HL-60 (cell line): ENCODE measurements at regions not wholly inside any gene's neighbourhood (a gene's known extent, or its start where the extent isn't known, plus 50 kb on each side); places are given as distances from the start of the nearest gene placed in this dataset.

Source experiments
- DNase-seq, 2 experiments: peaks; one replicate each; pipeline ENCODE4 v3.0.0-alpha.2; 2010 to 2020; ENCODE audit warnings: low read depth in 1 of 2, low spot score in 1 of 2
- H3K27ac ChIP-seq: fragments of 250-450 bp; sonication (Bioruptor Pico); replicated peaks from 2 replicates; pipeline ENCODE4 v1.5.1; 2020; ENCODE audit warnings: mild to moderate bottlenecking, moderate library complexity
- H3K27me3 ChIP-seq: fragments of 250-450 bp; sonication (Bioruptor Pico); 2 replicates; pipeline ENCODE4 v1.5.1; 2021; ENCODE audit warnings: mild to moderate bottlenecking, moderate library complexity; ENCODE audit not compliant: insufficient read depth, poor library complexity, severe bottlenecking
- H3K4me3 ChIP-seq: replicated peaks from 2 replicates; pipeline ENCODE4 v1.5.1; 2011; ENCODE audit warnings: mild to moderate bottlenecking, control low read depth, low read length; ENCODE audit not compliant: insufficient read depth
- GABPA ChIP-seq: IDR thresholded peaks from 2 replicates; pipeline ENCODE4 v1.6.1; 2012; ENCODE audit warnings: low read depth
- POLR2AphosphoS5 ChIP-seq: IDR thresholded peaks from 2 replicates; pipeline ENCODE4 v1.6.1; 2012; ENCODE audit warnings: low read depth
- SPI1 ChIP-seq: IDR thresholded peaks from 2 replicates; pipeline ENCODE4 v1.6.1; 2012; ENCODE audit warnings: low read depth, mild to moderate bottlenecking, borderline replicate concordance
- TF ChIP-seq, protein P1 (sequence below): IDR thresholded peaks from one replicate; pipeline ENCODE4 v1.5.1; 2011; ENCODE audit warnings: low read length, control low read depth, inconsistent platforms; ENCODE audit not compliant: insufficient read depth
- TF ChIP-seq, protein P2 (sequence below): IDR thresholded peaks from 2 replicates; pipeline ENCODE4 v1.6.1; 2012; ENCODE audit warnings: low read depth; ENCODE audit not compliant: insufficient replicate concordance

DNA sequence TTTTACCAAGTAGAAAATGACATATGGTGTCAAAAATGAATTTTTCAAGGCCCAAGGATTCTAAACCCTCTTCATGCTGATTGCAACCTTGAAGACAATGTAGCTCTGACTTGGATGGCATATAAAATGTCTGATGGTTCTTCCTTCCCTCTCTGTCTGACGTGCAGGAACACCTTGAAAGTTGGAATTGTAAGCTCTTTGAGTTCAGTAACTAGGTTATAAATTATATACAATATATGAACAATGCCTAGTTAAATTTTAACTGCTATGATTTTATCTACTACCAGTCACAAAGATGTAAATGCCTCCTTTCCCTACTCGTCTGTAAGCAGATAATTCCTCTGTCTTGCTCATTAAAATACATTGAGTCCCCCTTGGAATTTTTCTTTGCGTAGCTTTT is 89.5 kb upstream of the TMEM17 start:
- Histone ChIP-seq H3K4me3 (no peak overlapping the region), H3K27ac (no peak overlapping the region), H3K27me3 (no peaks in the 10 kb centered on the region)
- DNase-seq = no peak
- TF ChIP-seq, protein P1, sequence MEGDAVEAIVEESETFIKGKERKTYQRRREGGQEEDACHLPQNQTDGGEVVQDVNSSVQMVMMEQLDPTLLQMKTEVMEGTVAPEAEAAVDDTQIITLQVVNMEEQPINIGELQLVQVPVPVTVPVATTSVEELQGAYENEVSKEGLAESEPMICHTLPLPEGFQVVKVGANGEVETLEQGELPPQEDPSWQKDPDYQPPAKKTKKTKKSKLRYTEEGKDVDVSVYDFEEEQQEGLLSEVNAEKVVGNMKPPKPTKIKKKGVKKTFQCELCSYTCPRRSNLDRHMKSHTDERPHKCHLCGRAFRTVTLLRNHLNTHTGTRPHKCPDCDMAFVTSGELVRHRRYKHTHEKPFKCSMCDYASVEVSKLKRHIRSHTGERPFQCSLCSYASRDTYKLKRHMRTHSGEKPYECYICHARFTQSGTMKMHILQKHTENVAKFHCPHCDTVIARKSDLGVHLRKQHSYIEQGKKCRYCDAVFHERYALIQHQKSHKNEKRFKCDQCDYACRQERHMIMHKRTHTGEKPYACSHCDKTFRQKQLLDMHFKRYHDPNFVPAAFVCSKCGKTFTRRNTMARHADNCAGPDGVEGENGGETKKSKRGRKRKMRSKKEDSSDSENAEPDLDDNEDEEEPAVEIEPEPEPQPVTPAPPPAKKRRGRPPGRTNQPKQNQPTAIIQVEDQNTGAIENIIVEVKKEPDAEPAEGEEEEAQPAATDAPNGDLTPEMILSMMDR = no peak
- no peak for TF ChIP-seq POLR2AphosphoS5
- TF ChIP-seq, protein P2, sequence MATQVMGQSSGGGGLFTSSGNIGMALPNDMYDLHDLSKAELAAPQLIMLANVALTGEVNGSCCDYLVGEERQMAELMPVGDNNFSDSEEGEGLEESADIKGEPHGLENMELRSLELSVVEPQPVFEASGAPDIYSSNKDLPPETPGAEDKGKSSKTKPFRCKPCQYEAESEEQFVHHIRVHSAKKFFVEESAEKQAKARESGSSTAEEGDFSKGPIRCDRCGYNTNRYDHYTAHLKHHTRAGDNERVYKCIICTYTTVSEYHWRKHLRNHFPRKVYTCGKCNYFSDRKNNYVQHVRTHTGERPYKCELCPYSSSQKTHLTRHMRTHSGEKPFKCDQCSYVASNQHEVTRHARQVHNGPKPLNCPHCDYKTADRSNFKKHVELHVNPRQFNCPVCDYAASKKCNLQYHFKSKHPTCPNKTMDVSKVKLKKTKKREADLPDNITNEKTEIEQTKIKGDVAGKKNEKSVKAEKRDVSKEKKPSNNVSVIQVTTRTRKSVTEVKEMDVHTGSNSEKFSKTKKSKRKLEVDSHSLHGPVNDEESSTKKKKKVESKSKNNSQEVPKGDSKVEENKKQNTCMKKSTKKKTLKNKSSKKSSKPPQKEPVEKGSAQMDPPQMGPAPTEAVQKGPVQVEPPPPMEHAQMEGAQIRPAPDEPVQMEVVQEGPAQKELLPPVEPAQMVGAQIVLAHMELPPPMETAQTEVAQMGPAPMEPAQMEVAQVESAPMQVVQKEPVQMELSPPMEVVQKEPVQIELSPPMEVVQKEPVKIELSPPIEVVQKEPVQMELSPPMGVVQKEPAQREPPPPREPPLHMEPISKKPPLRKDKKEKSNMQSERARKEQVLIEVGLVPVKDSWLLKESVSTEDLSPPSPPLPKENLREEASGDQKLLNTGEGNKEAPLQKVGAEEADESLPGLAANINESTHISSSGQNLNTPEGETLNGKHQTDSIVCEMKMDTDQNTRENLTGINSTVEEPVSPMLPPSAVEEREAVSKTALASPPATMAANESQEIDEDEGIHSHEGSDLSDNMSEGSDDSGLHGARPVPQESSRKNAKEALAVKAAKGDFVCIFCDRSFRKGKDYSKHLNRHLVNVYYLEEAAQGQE = no peak
- no peak for TF ChIP-seq GABPA
- TF ChIP-seq SPI1 = no peak

- Histone ChIP-seq H3K27me3 (no peaks in the 10 kb centered on the region), H3K27ac (no peak overlapping the region), H3K4me3 (no peak overlapping the region)
- DNase-seq = no peak
- TF ChIP-seq GABPA = no peak
- TF ChIP-seq SPI1 = no peak
- TF ChIP-seq, protein P1 = no peak
- no peak for TF ChIP-seq POLR2AphosphoS5
- TF ChIP-seq, protein P2 = no peak
Observed at GRCh38 chr2:62593825-62594224, 87.8 kb upstream of the TMEM17 start.

DNA sequence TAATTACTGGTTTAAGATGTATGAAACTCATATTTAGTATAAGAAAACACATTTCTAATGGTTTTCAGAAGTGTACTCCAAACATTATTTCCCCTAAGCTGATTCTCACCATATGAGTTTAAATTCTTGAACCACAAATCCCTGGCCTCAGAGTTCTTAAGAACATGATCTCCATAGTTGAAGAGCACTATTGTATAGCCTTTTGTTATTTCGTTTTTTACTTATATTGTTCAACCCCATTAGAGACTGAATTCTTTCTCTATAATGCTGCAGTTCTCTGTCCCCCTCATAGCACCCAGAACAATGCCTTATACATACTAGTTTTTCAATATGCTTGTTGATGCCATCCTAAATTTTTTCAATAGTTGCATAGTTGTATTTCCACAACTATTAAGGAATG is 85.5 kb upstream of the TMEM17 start:
- Histone ChIP-seq H3K27me3 (no peaks in the 10 kb centered on the region), H3K27ac (no peak overlapping the region), H3K4me3 (no peak overlapping the region)
- TF ChIP-seq, protein P1 = no peak
- TF ChIP-seq GABPA (no peak), SPI1 (no peak), POLR2AphosphoS5 (no peak)
- TF ChIP-seq, protein P2 = no peak
- DNase-seq = no peak
